ENCODE measurements at regions not wholly inside any gene's neighbourhood (a gene's known extent, or its start where the extent isn't known, plus 50 kb on each side); places are given as distances from the start of the nearest gene placed in this dataset.

DNA sequence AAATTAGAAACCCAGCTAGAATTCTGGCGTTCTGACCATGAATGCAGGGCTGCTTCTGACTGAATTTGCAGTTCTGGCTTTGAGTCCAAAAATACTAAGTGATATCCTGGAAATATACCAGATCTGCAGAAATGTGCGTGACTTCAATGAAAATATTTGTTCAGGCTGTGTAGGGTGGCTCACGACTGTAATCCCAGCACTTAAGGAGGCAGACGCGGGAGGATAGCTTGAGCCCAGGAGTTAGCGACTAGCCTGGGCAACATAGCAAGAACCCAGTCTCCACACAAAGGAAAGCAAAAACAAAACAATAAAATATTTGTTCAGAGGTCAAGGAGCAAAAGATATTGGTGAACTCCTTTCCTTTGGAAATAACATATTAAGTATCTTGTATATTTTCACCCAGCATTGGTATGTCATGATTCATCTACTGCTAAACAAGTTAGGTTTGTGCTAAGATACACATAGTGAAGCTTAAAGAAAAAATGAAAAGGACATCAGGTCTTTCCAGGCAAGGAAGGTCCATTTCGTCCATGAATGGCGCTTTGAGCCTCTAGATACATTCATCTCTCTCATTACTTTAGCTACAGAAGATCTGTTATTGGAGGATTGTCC is 239.2 kb downstream of the CMPK2 start:
- no peak for ATAC-seq
- TF ChIP-seq ARNTL (CRISPR knock-in tag; IDR thresholded peaks at IDR 0.05; ENCODE audit: borderline replicate concordance, low read depth) (no peak), ESRRG (CRISPR knock-in tag; IDR thresholded peaks at IDR 0.05) (no peak), BACH2 (CRISPR knock-in tag; IDR thresholded peaks at IDR 0.05; ENCODE audit: borderline replicate concordance) (no peak), ZNF565 (CRISPR knock-in tag; conservative IDR thresholded peaks at IDR 0.05; ENCODE audit: low read depth) (no peak), TOX (CRISPR knock-in tag; IDR thresholded peaks at IDR 0.05; ENCODE audit: borderline replicate concordance) (no peak), GLIS3 (CRISPR knock-in tag; IDR thresholded peaks at IDR 0.05) (no peak)

DNA sequence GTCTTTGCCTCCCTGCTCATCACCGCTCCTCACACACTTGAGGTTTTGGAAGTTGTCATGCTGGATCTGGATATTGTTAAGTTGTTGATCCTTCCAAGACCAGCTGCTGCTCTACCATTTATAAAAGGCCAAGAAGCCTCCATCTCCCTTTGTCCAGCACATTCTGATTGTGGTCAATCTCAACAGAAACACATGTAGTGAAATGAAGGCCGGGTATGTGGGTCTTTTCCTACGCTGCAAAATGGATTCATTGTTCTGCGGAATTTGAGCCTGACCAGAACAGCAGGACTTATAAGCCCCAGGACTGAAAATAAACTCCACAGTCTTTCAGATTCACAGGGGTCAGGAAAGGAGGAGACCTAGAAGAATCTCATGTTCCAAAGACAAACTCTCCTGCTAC is 238.4 kb downstream of the CMPK2 start:
- no peak for ATAC-seq
- TF ChIP-seq ZFP30 (CRISPR knock-in tag; IDR thresholded peaks at IDR 0.05), result no peak
- TF ChIP-seq, protein P1, sequence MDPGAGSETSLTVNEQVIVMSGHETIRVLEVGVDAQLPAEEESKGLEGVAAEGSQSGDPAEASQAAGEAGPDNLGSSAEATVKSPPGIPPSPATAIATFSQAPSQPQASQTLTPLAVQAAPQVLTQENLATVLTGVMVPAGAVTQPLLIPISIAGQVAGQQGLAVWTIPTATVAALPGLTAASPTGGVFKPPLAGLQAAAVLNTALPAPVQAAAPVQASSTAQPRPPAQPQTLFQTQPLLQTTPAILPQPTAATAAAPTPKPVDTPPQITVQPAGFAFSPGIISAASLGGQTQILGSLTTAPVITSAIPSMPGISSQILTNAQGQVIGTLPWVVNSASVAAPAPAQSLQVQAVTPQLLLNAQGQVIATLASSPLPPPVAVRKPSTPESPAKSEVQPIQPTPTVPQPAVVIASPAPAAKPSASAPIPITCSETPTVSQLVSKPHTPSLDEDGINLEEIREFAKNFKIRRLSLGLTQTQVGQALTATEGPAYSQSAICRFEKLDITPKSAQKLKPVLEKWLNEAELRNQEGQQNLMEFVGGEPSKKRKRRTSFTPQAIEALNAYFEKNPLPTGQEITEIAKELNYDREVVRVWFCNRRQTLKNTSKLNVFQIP (CRISPR knock-in tag; IDR thresholded peaks at IDR 0.05; ENCODE audit: borderline replicate concordance, low read depth), result no peak
- TF ChIP-seq CSDC2 (CRISPR knock-in tag; IDR thresholded peaks at IDR 0.05), result no peak
- TF ChIP-seq GLIS3 (CRISPR knock-in tag; IDR thresholded peaks at IDR 0.05), result no peak
- no peak for TF ChIP-seq SNAI2 (CRISPR knock-in tag; IDR thresholded peaks at IDR 0.05)
- TF ChIP-seq ZC3H10 (CRISPR knock-in tag; IDR thresholded peaks at IDR 0.05), result no peak
- no peak for TF ChIP-seq ZNF565 (CRISPR knock-in tag; conservative IDR thresholded peaks at IDR 0.05; ENCODE audit: low read depth)

GRCh38 chr2:6630209-6630608 is 235.5 kb downstream of the CMPK2 start:
- no peak for ATAC-seq
- TF ChIP-seq, protein P1 (CRISPR knock-in tag; IDR thresholded peaks at IDR 0.05; ENCODE audit: borderline replicate concordance, low read depth), result no peak
- TF ChIP-seq PPARA (CRISPR knock-in tag; IDR thresholded peaks at IDR 0.05; ENCODE audit: borderline replicate concordance) (no peak), ISL1 (CRISPR knock-in tag; IDR thresholded peaks at IDR 0.05) (no peak), ZNF565 (CRISPR knock-in tag; conservative IDR thresholded peaks at IDR 0.05; ENCODE audit: low read depth) (no peak), ZNF8 (CRISPR knock-in tag; IDR thresholded peaks at IDR 0.05) (no peak), ZFP3 (CRISPR knock-in tag; IDR thresholded peaks at IDR 0.05) (no peak)
- TF ChIP-seq, protein P2, sequence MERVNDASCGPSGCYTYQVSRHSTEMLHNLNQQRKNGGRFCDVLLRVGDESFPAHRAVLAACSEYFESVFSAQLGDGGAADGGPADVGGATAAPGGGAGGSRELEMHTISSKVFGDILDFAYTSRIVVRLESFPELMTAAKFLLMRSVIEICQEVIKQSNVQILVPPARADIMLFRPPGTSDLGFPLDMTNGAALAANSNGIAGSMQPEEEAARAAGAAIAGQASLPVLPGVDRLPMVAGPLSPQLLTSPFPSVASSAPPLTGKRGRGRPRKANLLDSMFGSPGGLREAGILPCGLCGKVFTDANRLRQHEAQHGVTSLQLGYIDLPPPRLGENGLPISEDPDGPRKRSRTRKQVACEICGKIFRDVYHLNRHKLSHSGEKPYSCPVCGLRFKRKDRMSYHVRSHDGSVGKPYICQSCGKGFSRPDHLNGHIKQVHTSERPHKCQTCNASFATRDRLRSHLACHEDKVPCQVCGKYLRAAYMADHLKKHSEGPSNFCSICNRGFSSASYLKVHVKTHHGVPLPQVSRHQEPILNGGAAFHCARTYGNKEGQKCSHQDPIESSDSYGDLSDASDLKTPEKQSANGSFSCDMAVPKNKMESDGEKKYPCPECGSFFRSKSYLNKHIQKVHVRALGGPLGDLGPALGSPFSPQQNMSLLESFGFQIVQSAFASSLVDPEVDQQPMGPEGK (CRISPR knock-in tag; IDR thresholded peaks at IDR 0.05; ENCODE audit: borderline replicate concordance), result no peak

- TF ChIP-seq ARNTL (CRISPR knock-in tag; IDR thresholded peaks at IDR 0.05; ENCODE audit: borderline replicate concordance, low read depth), result no peak
- TF ChIP-seq, protein P3, sequence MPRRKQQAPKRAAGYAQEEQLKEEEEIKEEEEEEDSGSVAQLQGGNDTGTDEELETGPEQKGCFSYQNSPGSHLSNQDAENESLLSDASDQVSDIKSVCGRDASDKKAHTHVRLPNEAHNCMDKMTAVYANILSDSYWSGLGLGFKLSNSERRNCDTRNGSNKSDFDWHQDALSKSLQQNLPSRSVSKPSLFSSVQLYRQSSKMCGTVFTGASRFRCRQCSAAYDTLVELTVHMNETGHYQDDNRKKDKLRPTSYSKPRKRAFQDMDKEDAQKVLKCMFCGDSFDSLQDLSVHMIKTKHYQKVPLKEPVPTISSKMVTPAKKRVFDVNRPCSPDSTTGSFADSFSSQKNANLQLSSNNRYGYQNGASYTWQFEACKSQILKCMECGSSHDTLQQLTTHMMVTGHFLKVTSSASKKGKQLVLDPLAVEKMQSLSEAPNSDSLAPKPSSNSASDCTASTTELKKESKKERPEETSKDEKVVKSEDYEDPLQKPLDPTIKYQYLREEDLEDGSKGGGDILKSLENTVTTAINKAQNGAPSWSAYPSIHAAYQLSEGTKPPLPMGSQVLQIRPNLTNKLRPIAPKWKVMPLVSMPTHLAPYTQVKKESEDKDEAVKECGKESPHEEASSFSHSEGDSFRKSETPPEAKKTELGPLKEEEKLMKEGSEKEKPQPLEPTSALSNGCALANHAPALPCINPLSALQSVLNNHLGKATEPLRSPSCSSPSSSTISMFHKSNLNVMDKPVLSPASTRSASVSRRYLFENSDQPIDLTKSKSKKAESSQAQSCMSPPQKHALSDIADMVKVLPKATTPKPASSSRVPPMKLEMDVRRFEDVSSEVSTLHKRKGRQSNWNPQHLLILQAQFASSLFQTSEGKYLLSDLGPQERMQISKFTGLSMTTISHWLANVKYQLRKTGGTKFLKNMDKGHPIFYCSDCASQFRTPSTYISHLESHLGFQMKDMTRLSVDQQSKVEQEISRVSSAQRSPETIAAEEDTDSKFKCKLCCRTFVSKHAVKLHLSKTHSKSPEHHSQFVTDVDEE (CRISPR knock-in tag; IDR thresholded peaks at IDR 0.05), result no peak
- TF ChIP-seq GLIS3 (CRISPR knock-in tag; IDR thresholded peaks at IDR 0.05), result no peak
- no peak for TF ChIP-seq ISL1 (CRISPR knock-in tag; IDR thresholded peaks at IDR 0.05)
- TF ChIP-seq BACH2 (CRISPR knock-in tag; IDR thresholded peaks at IDR 0.05; ENCODE audit: borderline replicate concordance), result no peak
- no peak for TF ChIP-seq RARB (CRISPR knock-in tag; IDR thresholded peaks at IDR 0.05)
- no peak for TF ChIP-seq PPARA (CRISPR knock-in tag; IDR thresholded peaks at IDR 0.05; ENCODE audit: borderline replicate concordance)
- TF ChIP-seq ZFP3 (CRISPR knock-in tag; IDR thresholded peaks at IDR 0.05), result no peak
- TF ChIP-seq ZNF8 (CRISPR knock-in tag; IDR thresholded peaks at IDR 0.05), result no peak
- no peak for TF ChIP-seq ZC3H10 (CRISPR knock-in tag; IDR thresholded peaks at IDR 0.05)
- TF ChIP-seq, protein P2 (CRISPR knock-in tag; IDR thresholded peaks at IDR 0.05; ENCODE audit: borderline replicate concordance), result no peak
- no peak for TF ChIP-seq OSR1 (CRISPR knock-in tag; IDR thresholded peaks at IDR 0.05)
- TF ChIP-seq ZFP30 (CRISPR knock-in tag; IDR thresholded peaks at IDR 0.05), result no peak
- TF ChIP-seq ZNF565 (CRISPR knock-in tag; conservative IDR thresholded peaks at IDR 0.05; ENCODE audit: low read depth), result no peak
- TF ChIP-seq ESRRG (CRISPR knock-in tag; IDR thresholded peaks at IDR 0.05), result no peak
- TF ChIP-seq ZNF70 (CRISPR knock-in tag; IDR thresholded peaks at IDR 0.05), result no peak
- ATAC-seq, result no peak
Observed at GRCh38 chr2:6635296-6635695, 230.4 kb downstream of the CMPK2 start.

Measured in SK-N-SH treated with all-trans-retinoic acid at 6 μM for 48 hours (cell line).